Spinal cord (tissue), 9 donors: ENCODE measurements at regions not wholly inside any gene's neighbourhood (a gene's known extent, or its start where the extent isn't known, plus 50 kb on each side); places are given as distances from the start of the nearest gene placed in this dataset.
"Not testable (repeated sequence)": the region's sequence is repeated elsewhere in the genome, so short reads cannot be mapped to it uniquely, and the experiment has no call there.

Experiments
- DNase-seq, 6 donors: peaks; one replicate each; pipeline versions ENCODE4 v3.0.0 to v3.0.0-alpha.2; 2013 to 2015; ENCODE audit warnings: low spot score in 6 of 6, low read depth in 4 of 6
- H3K27ac ChIP-seq: one replicate; pipeline ENCODE4 v1.5.1; 2013; ENCODE audit warnings: low read depth, low read length, control low read depth
- H3K27me3 ChIP-seq: one replicate; pipeline ENCODE4 v1.6.1; 2013; ENCODE audit warnings: low read length; ENCODE audit not compliant: control insufficient read depth, insufficient read depth
- H3K36me3 ChIP-seq: one replicate; pipeline ENCODE4 v1.6.1; 2013; ENCODE audit warnings: low read length; ENCODE audit not compliant: control insufficient read depth, insufficient read depth
- H3K4me1 ChIP-seq: one replicate; pipeline ENCODE4 v1.6.1; 2013; ENCODE audit warnings: low read length; ENCODE audit not compliant: control insufficient read depth, insufficient read depth
- H3K4me3 ChIP-seq: one replicate; pipeline ENCODE4 v1.5.1; 2013; ENCODE audit warnings: low read depth, low read length, control low read depth
- H3K9me3 ChIP-seq: one replicate; pipeline ENCODE4 v1.6.1; 2013; ENCODE audit warnings: low read length; ENCODE audit not compliant: control insufficient read depth, insufficient read depth
- WGBS: methylation state at CpG from one replicate; pipeline ENCODE4 v1.1.5; 2013; ENCODE audit warnings: missing lambda C conversion rate; ENCODE audit not compliant: insufficient coverage; 5-methylcytosine and 5-hydroxymethylcytosine counted together
- donor health status: healthy.

DNA sequence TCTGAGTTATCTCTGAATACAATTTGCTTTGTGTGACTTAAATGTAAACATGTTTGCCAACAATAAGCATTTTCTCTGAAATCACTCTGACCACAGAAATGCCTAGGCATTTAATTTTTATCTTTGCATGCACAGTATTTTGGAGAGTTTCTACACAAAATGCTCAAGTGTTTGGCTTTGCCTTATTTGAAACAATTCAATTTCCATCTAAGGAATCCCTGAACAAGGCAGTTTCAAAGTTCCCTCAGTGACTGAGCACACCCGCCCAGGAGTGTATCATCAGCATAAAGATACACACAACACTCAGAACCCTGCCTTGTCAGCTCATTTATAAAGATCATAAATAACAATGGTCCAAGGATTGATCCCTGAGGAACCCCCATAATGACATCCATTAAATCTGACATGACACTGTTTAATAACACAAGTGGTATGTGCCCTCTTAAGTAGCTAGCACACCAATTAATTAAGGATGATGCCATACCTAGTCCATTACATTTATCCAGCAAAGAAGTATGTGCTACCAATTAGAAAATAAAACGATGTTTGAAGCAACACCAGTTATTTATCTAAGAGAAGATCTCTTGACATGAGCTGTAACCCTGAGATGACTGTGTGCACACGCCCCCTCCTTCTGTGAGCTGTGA is 585.8 kb downstream of the ADGRL2 start:
- peak in 1 of 6 donors; percentile 42 for DNase-seq
- H3K27ac ChIP-seq = no peak overlapping the region
- WGBS = 89% methylated on average over 1 of the region's 3 CpGs
- H3K27me3 ChIP-seq = no peaks in the 10 kb centered on the region
- H3K36me3 ChIP-seq = no peaks in the 10 kb centered on the region
- H3K4me1 ChIP-seq = no peaks in the 10 kb centered on the region
- no peaks in the 10 kb centered on the region for H3K9me3 ChIP-seq
- H3K4me3 ChIP-seq = no peak overlapping the region

DNA sequence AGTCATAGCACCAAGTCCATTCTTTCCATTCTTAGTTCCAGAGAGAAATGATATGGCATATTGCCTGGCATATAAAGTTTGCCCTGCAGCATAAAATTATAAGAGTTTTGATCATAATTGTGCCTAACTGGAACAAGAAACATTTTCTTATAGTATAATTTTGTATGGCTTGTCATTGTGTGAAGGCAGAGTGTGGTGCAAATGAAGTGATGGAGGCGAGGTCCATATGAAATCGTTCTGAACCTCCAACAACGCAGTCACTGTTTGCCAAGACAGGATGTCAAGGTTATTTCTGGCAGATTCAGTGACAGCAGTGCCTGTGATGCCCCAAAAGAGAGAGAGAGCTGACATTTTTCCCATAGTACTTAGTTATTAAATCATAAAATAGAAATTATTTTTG is 584.0 kb downstream of the ADGRL2 start:
- Histone ChIP-seq H3K27ac (no peak overlapping the region), H3K4me3 (no peak overlapping the region), H3K4me1 (no peaks in the 10 kb centered on the region), H3K27me3 (no peaks in the 10 kb centered on the region), H3K36me3 (no peaks in the 10 kb centered on the region), H3K9me3 (no peaks in the 10 kb centered on the region)
- peak in 1 of 6 donors; percentile 5 for DNase-seq
- 91% methylated on average over 3 of the region's 3 CpGs for WGBS

DNA sequence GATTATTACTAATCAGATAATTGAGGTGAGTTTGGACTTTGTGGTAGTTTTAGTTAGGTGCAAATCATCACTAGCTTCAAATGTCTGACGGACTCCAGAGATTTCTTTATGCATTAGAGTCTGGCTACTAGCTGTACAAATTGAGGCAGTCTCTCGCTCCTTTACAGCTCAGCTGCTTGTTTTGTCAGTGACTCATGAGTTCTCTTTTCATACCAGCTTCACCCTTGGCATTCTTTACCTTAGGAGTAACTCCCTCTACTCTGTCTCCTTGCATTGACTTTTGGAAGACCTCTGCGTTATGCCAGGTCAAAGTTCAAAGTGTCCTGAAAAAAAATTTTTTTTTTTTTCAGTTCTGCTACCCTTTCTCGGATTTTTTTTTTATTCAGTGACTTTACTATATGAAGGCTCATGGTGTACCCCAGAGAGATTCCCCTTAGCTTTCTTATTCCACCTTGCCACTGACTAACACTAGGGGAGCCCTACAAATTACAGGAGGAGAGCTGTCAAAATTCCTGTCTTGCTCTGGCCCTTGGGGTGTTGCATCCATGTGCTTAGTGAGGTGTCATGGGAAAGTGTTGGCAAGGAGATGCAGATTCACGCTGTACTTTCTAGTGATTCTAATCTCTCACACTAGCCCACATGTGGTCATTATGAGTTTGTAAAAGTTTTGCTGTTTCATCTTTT is 576.6 kb downstream of the ADGRL2 start:
- H3K27me3 ChIP-seq = no peaks in the 10 kb centered on the region
- H3K27ac ChIP-seq = no peak overlapping the region
- H3K4me1 ChIP-seq = no peaks in the 10 kb centered on the region
- 75% methylated on average over 2 of the region's 5 CpGs for WGBS
- no peak overlapping the region for H3K4me3 ChIP-seq
- no peak for DNase-seq
- H3K36me3 ChIP-seq = no peaks in the 10 kb centered on the region
- H3K9me3 ChIP-seq = no peaks in the 10 kb centered on the region

DNA sequence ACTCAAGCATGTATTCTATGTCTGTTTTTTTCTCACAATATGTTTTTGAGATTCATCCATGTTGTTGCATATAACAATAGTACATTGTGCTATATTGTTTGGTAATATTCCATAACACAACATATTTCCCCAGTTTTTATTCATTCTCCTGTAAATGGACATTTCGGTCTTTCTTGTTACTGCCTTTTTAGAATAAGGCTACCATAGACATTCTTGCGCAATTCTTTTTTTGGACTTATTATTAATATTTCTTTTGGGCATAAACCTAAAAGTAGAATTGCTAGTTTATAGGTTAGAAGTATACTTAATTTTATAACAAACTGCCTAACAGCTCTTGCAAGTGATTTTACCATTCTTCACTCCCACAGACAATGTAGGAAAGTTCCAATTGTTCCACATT is 573.0 kb downstream of the ADGRL2 start:
- H3K4me3 ChIP-seq = no peak overlapping the region
- no peak overlapping the region for H3K27ac ChIP-seq
- no peaks in the 10 kb centered on the region for H3K4me1 ChIP-seq
- no peaks in the 10 kb centered on the region for H3K27me3 ChIP-seq
- DNase-seq = no peak
- no peaks in the 10 kb centered on the region for H3K36me3 ChIP-seq
- WGBS = no CpG with 5 or more reads among the region's 2 CpGs
- H3K9me3 ChIP-seq = no peaks in the 10 kb centered on the region

DNA sequence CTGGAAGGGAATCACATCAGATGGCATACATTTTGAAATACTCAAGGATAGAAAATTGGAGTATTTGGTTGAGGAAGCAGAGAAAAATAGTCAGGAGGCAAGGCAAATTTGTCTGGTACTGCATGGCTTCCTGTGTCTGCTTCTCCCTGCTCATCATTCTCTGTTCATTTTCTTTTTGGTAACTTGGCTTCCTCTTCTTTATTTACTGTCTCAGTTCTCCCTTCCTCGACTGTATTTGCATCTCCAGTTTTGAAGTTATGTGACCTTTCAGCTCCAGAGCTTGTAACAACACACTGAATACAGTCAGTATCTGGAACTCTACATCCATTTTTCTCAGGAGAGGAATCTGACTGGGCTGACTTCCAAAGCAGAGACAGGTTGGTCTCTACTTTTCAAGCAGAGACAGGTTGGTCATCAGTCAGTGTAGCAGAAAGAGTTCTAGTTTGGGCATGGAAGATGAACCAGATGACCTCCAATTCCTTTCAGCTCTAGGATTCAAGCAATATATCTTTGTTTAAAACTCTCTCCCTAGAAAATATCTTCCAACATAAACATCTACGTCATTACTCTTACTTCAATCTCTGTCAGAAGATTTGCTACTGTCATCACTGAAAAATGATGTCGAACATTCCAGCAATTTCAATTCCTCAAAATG is 571.2 kb downstream of the ADGRL2 start:
- no peak for DNase-seq
- WGBS = 78% methylated on average over 1 of the region's 3 CpGs
- H3K27ac ChIP-seq = no peak overlapping the region
- H3K4me1 ChIP-seq = no peaks in the 10 kb centered on the region
- H3K27me3 ChIP-seq = no peaks in the 10 kb centered on the region
- no peak overlapping the region for H3K4me3 ChIP-seq
- H3K36me3 ChIP-seq = no peaks in the 10 kb centered on the region
- no peaks in the 10 kb centered on the region for H3K9me3 ChIP-seq

DNA sequence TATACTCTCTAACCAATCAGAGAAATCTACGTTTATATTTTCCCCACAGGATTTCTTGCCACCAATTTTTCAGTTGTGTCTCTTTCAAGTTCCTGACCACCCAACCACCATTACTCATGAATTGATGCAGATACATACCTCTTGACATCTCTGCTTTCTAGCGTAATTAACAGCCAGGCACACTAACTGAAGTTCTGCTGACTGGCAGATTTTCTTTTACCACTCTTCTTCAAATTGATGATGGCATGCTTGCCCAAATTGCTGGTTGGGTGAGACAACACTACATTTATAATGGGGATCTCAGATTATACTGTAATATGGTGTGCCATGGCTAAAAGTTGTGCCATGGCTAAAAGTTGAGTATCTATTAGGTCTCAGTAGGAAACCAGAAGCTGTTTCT is 566.7 kb downstream of the ADGRL2 start:
- no peak for DNase-seq
- H3K9me3 ChIP-seq = no peaks in the 10 kb centered on the region
- no peaks in the 10 kb centered on the region for H3K27me3 ChIP-seq
- 94% methylated on average over 1 of the region's 2 CpGs for WGBS
- H3K4me1 ChIP-seq = no peaks in the 10 kb centered on the region
- H3K4me3 ChIP-seq = no peak overlapping the region
- H3K36me3 ChIP-seq = no peaks in the 10 kb centered on the region
- no peak overlapping the region for H3K27ac ChIP-seq

DNA sequence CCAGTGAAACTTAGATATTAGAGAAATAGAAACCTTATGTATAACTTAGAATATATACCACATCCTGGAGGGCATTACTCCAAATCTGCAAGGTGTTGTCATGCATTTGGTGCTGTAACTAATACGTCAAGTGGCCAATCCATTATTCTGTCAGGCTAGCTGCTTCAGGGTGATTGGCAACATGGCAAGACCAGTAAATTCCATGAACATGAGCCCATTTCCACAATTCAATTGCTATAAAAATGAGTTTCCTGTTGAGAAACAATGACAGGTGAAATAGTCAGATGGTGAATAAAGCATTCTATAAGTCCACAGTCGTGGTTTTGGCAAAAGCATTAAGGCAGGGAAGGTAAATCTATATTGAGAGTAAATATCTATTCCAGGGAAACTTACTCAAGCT is 566.0 kb downstream of the ADGRL2 start:
- no peak for DNase-seq
- WGBS = 100% methylated on average over 2 of the region's 2 CpGs

DNA sequence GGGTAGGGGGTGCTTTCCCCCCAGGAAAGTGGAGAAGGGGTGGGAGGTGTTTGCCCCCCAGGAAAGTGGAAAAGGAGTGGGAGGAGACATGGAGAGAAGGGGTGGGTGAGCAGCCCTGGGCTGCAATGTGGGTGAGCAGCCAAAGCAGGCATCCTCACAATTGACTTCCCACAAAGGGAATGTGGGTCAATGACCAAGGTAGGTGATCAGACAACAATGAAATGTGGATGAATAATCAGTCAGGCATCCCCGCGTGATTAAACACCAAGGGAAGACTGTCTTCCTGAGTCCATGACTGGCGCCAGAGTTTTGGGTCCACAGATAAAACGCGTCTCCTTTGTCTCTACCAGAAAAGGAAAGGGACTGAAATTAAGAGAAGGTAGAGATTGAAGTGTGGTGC is 558.8 kb downstream of the ADGRL2 start:
- DNase-seq, H3K27ac ChIP-seq, H3K9me3 ChIP-seq, H3K4me1 ChIP-seq, H3K4me3 ChIP-seq, H3K27me3 ChIP-seq, H3K36me3 ChIP-seq: not testable (repeated sequence)
- 97% methylated on average over 5 of the region's 5 CpGs for WGBS

More for the DNA sequence above, 566.0 kb downstream of the ADGRL2 start:
- no peaks in the 10 kb centered on the region for H3K4me1 ChIP-seq
- H3K36me3 ChIP-seq = no peaks in the 10 kb centered on the region
- H3K4me3 ChIP-seq = no peak overlapping the region
- H3K27ac ChIP-seq = no peak overlapping the region
- H3K27me3 ChIP-seq = no peaks in the 10 kb centered on the region
- H3K9me3 ChIP-seq = no peaks in the 10 kb centered on the region

DNA sequence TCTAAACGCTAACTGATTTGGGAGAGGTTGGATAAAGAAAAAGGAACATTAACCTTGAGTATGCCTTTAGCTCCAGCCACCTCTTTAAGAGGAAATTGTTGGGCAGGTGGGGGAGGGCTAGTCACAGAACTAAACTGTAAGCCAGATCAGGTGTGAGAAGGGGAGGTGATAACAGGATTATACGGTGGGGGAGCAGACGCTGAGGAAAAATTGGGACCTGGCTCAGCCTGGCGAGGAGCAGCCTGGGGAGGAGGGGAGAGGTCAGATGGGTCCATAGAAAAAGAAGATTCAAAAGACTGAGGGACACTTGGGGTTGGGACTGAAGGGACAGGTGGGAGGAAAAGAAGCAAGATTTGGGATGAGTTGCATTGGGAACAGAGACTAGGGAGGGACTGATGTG is 558.0 kb downstream of the ADGRL2 start:
- not testable (repeated sequence) for H3K4me3 ChIP-seq, H3K36me3 ChIP-seq, H3K9me3 ChIP-seq, H3K27me3 ChIP-seq, DNase-seq, H3K4me1 ChIP-seq, H3K27ac ChIP-seq
- WGBS = 97% methylated on average over 4 of the region's 4 CpGs

DNA sequence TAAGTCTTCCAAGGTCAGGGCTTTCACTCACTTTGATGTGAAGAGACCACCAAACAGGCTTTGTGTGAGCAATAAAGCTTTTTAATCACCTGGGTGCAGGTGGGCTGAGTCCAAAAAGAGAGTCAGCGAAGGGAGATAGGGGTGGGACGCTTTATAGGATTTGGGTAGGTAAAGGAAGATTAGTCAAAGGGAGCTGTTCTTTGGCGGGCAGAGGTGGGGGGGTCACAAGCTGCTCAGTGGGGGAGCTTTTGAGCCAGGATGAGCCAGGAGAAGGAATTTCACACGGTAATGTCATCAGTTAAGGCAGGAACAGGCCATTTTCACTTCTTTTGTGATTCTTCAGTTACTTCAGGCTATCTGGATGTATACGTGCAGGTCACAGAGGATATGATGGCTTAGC is 553.8 kb downstream of the ADGRL2 start:
- not testable (repeated sequence) for H3K27me3 ChIP-seq, H3K4me3 ChIP-seq, DNase-seq, H3K9me3 ChIP-seq, H3K36me3 ChIP-seq, H3K4me1 ChIP-seq, H3K27ac ChIP-seq
- 83% methylated on average over 3 of the region's 5 CpGs for WGBS
